ENCODE measurements at regions not wholly inside any gene's neighbourhood (a gene's known extent, or its start where the extent isn't known, plus 50 kb on each side); places are given as distances from the start of the nearest gene placed in this dataset.

GRCh38 chr5:124401476-124402143, 344.8 kb downstream of the ZNF608 start (continued):
- TF ChIP-seq ZNF586 (CRISPR knock-in tag; conservative IDR thresholded peaks at IDR 0.05) = no peak
- TF ChIP-seq PPARD (CRISPR knock-in tag; IDR thresholded peaks at IDR 0.05) = no peak
- TF ChIP-seq ZNF224 (CRISPR knock-in tag; IDR thresholded peaks at IDR 0.05) = no peak
- TF ChIP-seq MITF (IDR thresholded peaks at IDR 0.05) = no peak
- TF ChIP-seq FOXP4 (CRISPR knock-in tag; IDR thresholded peaks at IDR 0.05; ENCODE audit: borderline replicate concordance) = no peak

- Histone ChIP-seq H3K79me2 (ENCODE audit: control insufficient read depth, insufficient read depth, low read length) (no peaks in the 10 kb centered on the region), H3K27me3 (ENCODE audit: control insufficient read depth in 2 of 2, insufficient read depth in 2 of 2, low read length in 2 of 2) (no peaks in the 10 kb centered on the region), H4K20me1 (replicated peaks; ENCODE audit: control insufficient read depth, insufficient read depth, low read length) (no peaks in the 10 kb centered on the region), H3K9me3 (replicated peaks; ENCODE audit: control insufficient read depth, insufficient read depth, low read depth, low read length) (no peaks in the 10 kb centered on the region), H3K36me3 (ENCODE audit: control insufficient read depth, insufficient read depth, low read length) (no peaks in the 10 kb centered on the region), H3K4me3 (no peak overlapping the region), H3K9ac (ENCODE audit: insufficient read depth in 1 of 2, low read depth in 2 of 2, low read length in 2 of 2) (no peak overlapping the region), H3K27ac (ENCODE audit: extremely low read depth, low read depth, low read length) (no peak overlapping the region), H3K4me2 (ENCODE audit: insufficient read depth, low read length) (no peak overlapping the region), H2AFZ (ENCODE audit: low read depth, low read length) (no peak overlapping the region), H3K9me1 (ENCODE audit: control insufficient read depth, insufficient read depth, low read length) (no peaks in the 10 kb centered on the region), H3K4me1 (replicated peaks in 1 of 2; ENCODE audit: control insufficient read depth in 2 of 2, insufficient read depth in 2 of 2, low read length in 2 of 2) (no peaks in the 10 kb centered on the region)
- no TSS peak for BruUV-seq (replicated peaks)
- intact Hi-C loops (cut with micrococcal nuclease) (no loop called here), in situ Hi-C loops (cut with MboI) (no loop called here)
- ATAC-seq (no peak), DNase-seq (ENCODE audit: extremely low read depth in 1 of 4, low spot score in 3 of 4) (no peak), FAIRE-seq (no peak)
- 0% methylated on average over 3 of the region's 3 CpGs for WGBS (ENCODE audit: insufficient coverage, low coverage, missing lambda C conversion rate)
- TF ChIP-seq SNIP1 (IDR thresholded peaks at IDR 0.05; ENCODE audit: low read depth) (no peak), ZNF280A (IDR thresholded peaks at IDR 0.05; ENCODE audit: low read depth, partially characterized antibody) (no peak), RNF2 (IDR thresholded peaks at IDR 0.05) (no peak), ZNF668 (CRISPR knock-in tag; IDR thresholded peaks at IDR 0.05) (no peak), SRSF7 (optimal IDR thresholded peaks at IDR 0.05; ENCODE audit: low read depth, low read length) (no peak), MED1 (CRISPR knock-in tag; IDR thresholded peaks at IDR 0.05; ENCODE audit: borderline replicate concordance) (no peak), HMBOX1 (IDR thresholded peaks at IDR 0.05) (no peak)
- CTCF ChIA-PET (ENCODE audit: low intra/inter-chr PET ratio) = no interaction called here
- POLR2A ChIA-PET = interaction anchor here (0.6 kb wide), 1 partner anchor 649 kb away, joined by 3 read pairs; no protein-coding TSS in a partner anchor
Observed at GRCh38 chr5:124399426-124399961, 346.9 kb downstream of the ZNF608 start.

Measured in K562 (cell line).